Epithelial cell of esophagus (primary cell): ENCODE measurements at regions not wholly inside any gene's neighbourhood (a gene's known extent, or its start where the extent isn't known, plus 50 kb on each side); places are given as distances from the start of the nearest gene placed in this dataset.
"Not testable (repeated sequence)": the region's sequence is repeated elsewhere in the genome, so short reads cannot be mapped to it uniquely, and the experiment has no call there.

Experiments used
- DNase-seq: peaks from one replicate; pipeline ENCODE4 v3.0.0; 2010; ENCODE audit warnings: low read depth
- H3K4me3 ChIP-seq: 2 replicates; pipeline ENCODE4 v1.5.1; 2011; ENCODE audit warnings: mild to moderate bottlenecking, low read length, control low read depth
- CTCF ChIP-seq: IDR thresholded peaks from 2 replicates; pipeline ENCODE4 v1.5.1; 2011; ENCODE audit warnings: low read depth, mild to moderate bottlenecking, low read length, control low read depth, inconsistent platforms; ENCODE audit not compliant: insufficient read depth; ENCODE audit errors: missing control alignments

GRCh38 chr6:111949546-111949945, 76.3 kb upstream of the FYN start:
- no peak overlapping the region for H3K4me3 ChIP-seq
- TF ChIP-seq CTCF = no peak
- no peak for DNase-seq

GRCh38 chr6:111949984-111950383, 76.7 kb upstream of the FYN start:
- DNase-seq = not testable (repeated sequence)

GRCh38 chr6:111950661-111951496, 77.6 kb upstream of the FYN start:
- DNase-seq = no peak
- no peak for TF ChIP-seq CTCF
- no peak overlapping the region for H3K4me3 ChIP-seq

More at GRCh38 chr6:111949984-111950383, 76.7 kb upstream of the FYN start:
- not testable (repeated sequence) for H3K4me3 ChIP-seq

GRCh38 chr6:111951497-111952085, 78.3 kb upstream of the FYN start:
- no peak for DNase-seq
- H3K4me3 ChIP-seq = no peak overlapping the region
- TF ChIP-seq CTCF = no peak

GRCh38 chr6:111952274-111952673, 79.0 kb upstream of the FYN start:
- peak; percentile 69 for DNase-seq
- H3K4me3 ChIP-seq = no peak overlapping the region
- no peak for TF ChIP-seq CTCF

GRCh38 chr6:111952821-111953540, 79.7 kb upstream of the FYN start:
- peak; percentile 33 for TF ChIP-seq CTCF
- DNase-seq = peak; percentile 87
- H3K4me3 ChIP-seq = no peak overlapping the region

GRCh38 chr6:111956098-111956497, 82.8 kb upstream of the FYN start:
- no peak for DNase-seq
- H3K4me3 ChIP-seq = no peak overlapping the region
- no peak for TF ChIP-seq CTCF
